Right cardiac atrium (tissue), 5 donors: ENCODE measurements at regions not wholly inside any gene's neighbourhood (a gene's known extent, or its start where the extent isn't known, plus 50 kb on each side); places are given as distances from the start of the nearest gene placed in this dataset.

Experiments used
- ATAC-seq, 2 donors: fragments of 200-7000 bp; cut with Tn5 transposase; one replicate each; pipeline versions ENCODE4 v1.8.0 to v1.9.1; 2020; ENCODE audit warnings: moderate library complexity in 2 of 2, mild to moderate bottlenecking in 1 of 2
- DNase-seq, 3 donors: peaks; one replicate each; pipeline ENCODE4 v3.0.0-alpha.2; 2020
- H3K27ac ChIP-seq: one replicate; pipeline ENCODE4 v1.5.1; 2013; ENCODE audit warnings: mild to moderate bottlenecking, low read length, control low read depth, moderate library complexity
- H3K27me3 ChIP-seq: one replicate; pipeline ENCODE4 v1.6.1; 2013; ENCODE audit not compliant: control insufficient read depth, insufficient read depth
- H3K4me1 ChIP-seq: one replicate; pipeline ENCODE4 v1.6.1; 2013; ENCODE audit warnings: low read length; ENCODE audit not compliant: control insufficient read depth, insufficient read depth
- H3K4me3 ChIP-seq: one replicate; pipeline ENCODE4 v1.5.1; 2013; ENCODE audit warnings: low read length, control low read depth
- H3K9me3 ChIP-seq: one replicate; pipeline ENCODE4 v1.6.1; 2013; ENCODE audit warnings: low read length; ENCODE audit not compliant: control insufficient read depth
- WGBS: extraction: QIAGEN DNeasy Blood & Tissue Kit; methylation state at CpG from one replicate; pipeline ENCODE4 v1.1.7; 2013; 5-methylcytosine and 5-hydroxymethylcytosine counted together
- intact Hi-C, 4 donors: fragments of 100-400 bp; cut with DNase I; formaldehyde crosslinking; loops; one replicate each; pipeline versions ENCODE4 v1.11.0 to v1.14.0; 2022 to 2023
- donor health status: healthy with polysubstance abuse.
- donor health status: DM: no; HTN: yes; CAD: no.
- donor health status: DM: no; HTN: no; CAD: no.
- donor health status: DM: no; HTN: yes; CAD: no; lungs with severe emphysema.
- donor health status: DM: yes; HTN: yes; CAD: no.

DNA sequence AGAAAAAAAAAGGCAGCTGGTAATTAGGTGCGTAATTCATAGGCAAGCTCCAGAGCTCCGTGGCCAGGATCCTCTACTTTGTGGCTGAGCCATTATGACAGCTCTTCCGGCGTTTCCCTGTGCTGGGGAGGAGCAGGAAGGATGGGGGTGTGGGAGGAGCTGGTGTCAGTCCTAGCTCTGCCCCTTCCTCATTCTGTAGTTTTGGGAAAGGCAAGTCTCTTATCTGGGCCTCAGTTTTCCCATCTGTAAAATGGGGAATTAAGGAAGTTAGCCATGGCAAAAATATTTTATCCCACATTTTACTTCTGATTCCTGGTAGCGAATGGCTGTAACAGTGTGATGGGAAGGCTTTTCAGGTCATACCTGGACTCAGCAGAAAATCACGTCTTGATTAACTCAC is 81.1 kb downstream of the SEC61B start:
- no peak overlapping the region for H3K27ac ChIP-seq
- H3K4me1 ChIP-seq = no peaks in the 10 kb centered on the region
- ATAC-seq (no peak), DNase-seq (no peak)
- no peaks in the 10 kb centered on the region for H3K9me3 ChIP-seq
- intact Hi-C loops = no loop called here
- WGBS = 75% methylated on average over 6 of the region's 6 CpGs
- no peak overlapping the region for H3K4me3 ChIP-seq
- no peaks in the 10 kb centered on the region for H3K27me3 ChIP-seq

GRCh38 chr9:99305124-99305523 is 83.0 kb downstream of the SEC61B start:
- intact Hi-C loops = no loop called here
- H3K27me3 ChIP-seq = no peaks in the 10 kb centered on the region
- DNase-seq (no peak), ATAC-seq (no peak)
- no peak overlapping the region for H3K4me3 ChIP-seq
- no peaks in the 10 kb centered on the region for H3K9me3 ChIP-seq
- no peaks in the 10 kb centered on the region for H3K4me1 ChIP-seq
- 91% methylated on average over 8 of the region's 8 CpGs for WGBS
- H3K27ac ChIP-seq = no peak overlapping the region

GRCh38 chr9:99305820-99306811 is 84.0 kb downstream of the SEC61B start:
- ATAC-seq = no peak
- Histone ChIP-seq H3K27ac (no peak overlapping the region), H3K4me3 (no peak overlapping the region), H3K4me1 (no peaks in the 10 kb centered on the region), H3K9me3 (no peaks in the 10 kb centered on the region), H3K27me3 (no peaks in the 10 kb centered on the region)
- no peak for DNase-seq
- intact Hi-C loops = no loop called here
- WGBS = 91% methylated on average over 41 of the region's 41 CpGs

- ATAC-seq = no peak
- Histone ChIP-seq H3K4me1 (no peaks in the 10 kb centered on the region), H3K27ac (no peak overlapping the region), H3K27me3 (no peaks in the 10 kb centered on the region), H3K9me3 (no peaks in the 10 kb centered on the region), H3K4me3 (no peak overlapping the region)
- intact Hi-C loops = no loop called here
- 52% methylated on average over 4 of the region's 4 CpGs for WGBS
- DNase-seq = no peak
Measured at GRCh38 chr9:99307851-99308250, 85.8 kb downstream of the SEC61B start.

- H3K4me1 ChIP-seq = no peaks in the 10 kb centered on the region
- ATAC-seq (no peak), DNase-seq (no peak)
- H3K9me3 ChIP-seq = no peaks in the 10 kb centered on the region
- H3K27me3 ChIP-seq = no peaks in the 10 kb centered on the region
- 84% methylated on average over 7 of the region's 7 CpGs for WGBS
- H3K4me3 ChIP-seq = no peak overlapping the region
- no peak overlapping the region for H3K27ac ChIP-seq
- intact Hi-C loops = no loop called here
Measured at GRCh38 chr9:99309141-99309939, 87.3 kb downstream of the SEC61B start.

DNA sequence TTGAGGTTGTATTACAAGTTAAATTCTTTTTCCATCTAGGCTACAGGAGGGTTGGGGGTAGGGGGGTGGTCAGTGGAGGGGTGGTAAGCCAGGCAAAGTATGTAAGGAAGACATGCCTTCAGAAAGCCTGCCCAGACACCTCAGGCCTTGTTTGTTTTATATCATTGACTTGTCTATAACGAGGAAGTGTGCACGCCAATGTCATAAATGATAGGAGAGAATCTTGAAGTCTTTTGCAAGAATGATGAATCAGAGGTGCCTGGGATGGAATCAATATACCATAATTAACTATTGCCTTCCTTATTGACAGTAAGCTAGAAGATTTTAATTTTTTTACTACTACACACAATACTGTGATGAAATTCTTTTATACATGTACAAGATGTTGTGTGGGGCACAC is 90.7 kb downstream of the SEC61B start:
- no peaks in the 10 kb centered on the region for H3K4me1 ChIP-seq
- no peak for DNase-seq
- H3K27me3 ChIP-seq = no peaks in the 10 kb centered on the region
- H3K27ac ChIP-seq = no peak overlapping the region
- ATAC-seq = no peak
- H3K9me3 ChIP-seq = no peaks in the 10 kb centered on the region
- intact Hi-C loops = no loop called here
- 69% methylated on average over 2 of the region's 2 CpGs for WGBS
- no peak overlapping the region for H3K4me3 ChIP-seq

- WGBS = 90% methylated on average over 1 of the region's 1 CpG
- H3K4me1 ChIP-seq = no peaks in the 10 kb centered on the region
- H3K27me3 ChIP-seq = no peaks in the 10 kb centered on the region
- ATAC-seq (no peak), DNase-seq (no peak)
- no peak overlapping the region for H3K4me3 ChIP-seq
- H3K9me3 ChIP-seq = no peaks in the 10 kb centered on the region
- H3K27ac ChIP-seq = no peak overlapping the region
- intact Hi-C loops = no loop called here
Measured at GRCh38 chr9:99319048-99319447, 97.0 kb downstream of the SEC61B start.

DNA sequence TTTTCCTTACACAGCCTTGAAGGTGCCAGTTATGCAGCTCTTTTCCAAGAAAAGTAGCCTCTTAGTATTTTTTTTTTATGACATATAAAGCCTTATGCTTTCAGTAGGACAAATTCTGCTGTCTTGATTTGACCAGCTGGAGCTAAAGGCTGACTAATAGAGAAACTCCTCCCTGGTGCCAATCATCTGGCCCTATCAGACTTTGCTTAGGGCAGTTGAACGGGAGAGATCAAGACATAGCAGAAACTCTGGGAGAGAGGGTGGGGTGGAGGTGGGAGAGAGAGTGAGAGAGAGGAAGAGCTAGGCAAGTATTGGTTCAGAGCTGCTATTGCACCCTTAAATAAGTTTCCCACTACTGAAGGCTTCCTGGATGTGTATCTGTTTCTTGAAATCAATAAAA is 100.2 kb downstream of the SEC61B start:
- no peaks in the 10 kb centered on the region for H3K27me3 ChIP-seq
- intact Hi-C loops = no loop called here
- WGBS = 6% methylated on average over 1 of the region's 1 CpG
- no peak overlapping the region for H3K4me3 ChIP-seq
- no peaks in the 10 kb centered on the region for H3K4me1 ChIP-seq
- DNase-seq (no peak), ATAC-seq (no peak)
- H3K27ac ChIP-seq = no peak overlapping the region
- no peaks in the 10 kb centered on the region for H3K9me3 ChIP-seq

DNA sequence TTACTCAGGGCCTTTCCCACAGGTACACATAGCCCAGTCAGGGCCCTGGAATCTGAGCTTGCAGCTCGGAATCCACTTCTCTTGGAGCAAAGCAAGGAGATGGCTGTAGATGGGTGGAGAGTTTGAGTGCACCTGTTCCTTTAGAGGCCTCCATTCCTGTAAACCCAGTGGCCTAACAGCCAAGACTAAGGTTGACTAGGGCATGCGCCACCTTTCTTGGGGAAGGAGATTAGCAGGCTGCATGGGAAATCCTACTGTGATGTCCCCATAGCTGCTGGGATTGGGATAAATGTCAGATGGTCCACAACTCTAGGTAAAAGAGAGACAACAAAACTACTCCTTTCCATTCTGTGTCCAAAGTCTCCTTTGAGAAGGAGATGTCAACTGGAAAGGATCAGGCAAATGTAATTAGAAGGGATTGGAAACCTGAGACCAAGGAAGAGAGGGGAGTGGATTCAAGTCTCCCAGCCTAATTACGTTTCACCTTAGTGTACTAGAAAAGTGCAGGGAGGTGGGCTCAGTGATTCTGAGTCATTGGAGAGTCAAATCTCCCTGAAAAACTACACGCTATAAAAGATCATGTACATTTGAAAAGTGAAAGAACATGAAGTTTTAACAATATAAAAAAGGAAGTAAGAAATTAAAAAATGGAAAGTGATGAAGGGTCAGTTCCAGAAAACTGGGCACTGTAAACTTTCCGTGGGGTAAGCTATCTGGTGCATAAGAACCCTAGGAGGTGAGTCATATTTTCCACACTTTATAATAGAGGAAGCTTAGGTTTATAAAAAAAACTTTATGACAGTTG is 104.2 kb downstream of the SEC61B start:
- DNase-seq (no peak), ATAC-seq (no peak)
- no peak overlapping the region for H3K27ac ChIP-seq
- H3K4me1 ChIP-seq = no peaks in the 10 kb centered on the region
- no peaks in the 10 kb centered on the region for H3K27me3 ChIP-seq
- H3K4me3 ChIP-seq = no peak overlapping the region
- H3K9me3 ChIP-seq = no peaks in the 10 kb centered on the region
- WGBS = 74% methylated on average over 5 of the region's 5 CpGs
- intact Hi-C loops = no loop called here

DNA sequence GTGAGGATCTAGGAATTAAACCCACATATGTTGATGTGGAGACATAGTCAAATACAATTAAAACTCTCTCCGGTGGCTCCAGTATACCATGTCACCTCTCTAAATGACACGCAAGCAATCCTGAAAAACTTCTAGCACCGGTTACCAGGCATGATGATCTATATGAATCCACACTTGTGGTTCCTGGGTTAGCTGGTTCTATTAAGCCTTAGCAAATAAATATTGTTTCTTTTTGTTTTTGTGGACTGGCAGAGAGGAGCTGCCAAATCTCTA is 104.8 kb downstream of the SEC61B start:
- no peak overlapping the region for H3K27ac ChIP-seq
- no peaks in the 10 kb centered on the region for H3K4me1 ChIP-seq
- intact Hi-C loops = no loop called here
- H3K4me3 ChIP-seq = no peak overlapping the region
- no peaks in the 10 kb centered on the region for H3K9me3 ChIP-seq
- ATAC-seq (no peak), DNase-seq (no peak)
- 91% methylated on average over 3 of the region's 3 CpGs for WGBS
- H3K27me3 ChIP-seq = no peaks in the 10 kb centered on the region

DNA sequence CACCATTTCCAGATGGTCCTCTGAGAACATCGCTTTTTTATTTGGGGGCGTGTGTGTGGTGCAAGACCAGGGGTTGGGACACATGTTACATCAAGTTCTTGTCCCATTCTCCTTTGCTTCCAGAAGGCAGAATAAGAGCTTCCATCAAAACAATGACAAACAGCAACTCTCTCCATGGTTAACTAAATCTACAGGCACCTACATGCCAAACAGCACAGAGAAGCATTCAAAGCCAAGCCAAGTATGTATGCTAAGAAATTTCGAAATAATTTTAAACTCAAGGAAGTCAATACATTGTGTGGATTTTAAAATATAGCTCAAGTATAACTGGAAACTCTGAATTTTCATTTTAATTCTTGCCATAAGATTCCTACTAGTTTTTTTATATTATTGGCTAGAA is 105.6 kb downstream of the SEC61B start:
- Histone ChIP-seq H3K27ac (no peak overlapping the region), H3K27me3 (no peaks in the 10 kb centered on the region), H3K4me3 (no peak overlapping the region), H3K4me1 (no peaks in the 10 kb centered on the region), H3K9me3 (no peaks in the 10 kb centered on the region)
- intact Hi-C loops = no loop called here
- ATAC-seq (no peak), DNase-seq (no peak)
- WGBS = 88% methylated on average over 3 of the region's 3 CpGs
